GM18505 (cell line): ENCODE measurements at regions not wholly inside any gene's neighbourhood (a gene's known extent, or its start where the extent isn't known, plus 50 kb on each side); places are given as distances from the start of the nearest gene placed in this dataset.
"Not testable (repeated sequence)": the region's sequence is repeated elsewhere in the genome, so short reads cannot be mapped to it uniquely, and the experiment has no call there.

Source experiments
- ATAC-seq: cut with Tn5 transposase; IDR thresholded peaks from one replicate; pipeline ENCODE4 v1.9.1; 2021; ENCODE audit not compliant: unreplicated experiment
- POLR2A ChIP-seq: IDR thresholded peaks from 4 replicates; pipeline ENCODE4 v1.6.1; 2011; ENCODE audit warnings: borderline replicate concordance; ENCODE audit not compliant: insufficient read depth, insufficient read length; ENCODE audit errors: extremely low read depth

GRCh38 chr20:50328222-50328979 lies 137.8 kb downstream of the CEBPB start:
- TF ChIP-seq POLR2A, result no peak
- no peak for ATAC-seq

- ATAC-seq, result no peak
- no peak for TF ChIP-seq POLR2A
These were observed 138.6 kb downstream of the CEBPB start for GRCh38 chr20:50328996-50329898.

DNA sequence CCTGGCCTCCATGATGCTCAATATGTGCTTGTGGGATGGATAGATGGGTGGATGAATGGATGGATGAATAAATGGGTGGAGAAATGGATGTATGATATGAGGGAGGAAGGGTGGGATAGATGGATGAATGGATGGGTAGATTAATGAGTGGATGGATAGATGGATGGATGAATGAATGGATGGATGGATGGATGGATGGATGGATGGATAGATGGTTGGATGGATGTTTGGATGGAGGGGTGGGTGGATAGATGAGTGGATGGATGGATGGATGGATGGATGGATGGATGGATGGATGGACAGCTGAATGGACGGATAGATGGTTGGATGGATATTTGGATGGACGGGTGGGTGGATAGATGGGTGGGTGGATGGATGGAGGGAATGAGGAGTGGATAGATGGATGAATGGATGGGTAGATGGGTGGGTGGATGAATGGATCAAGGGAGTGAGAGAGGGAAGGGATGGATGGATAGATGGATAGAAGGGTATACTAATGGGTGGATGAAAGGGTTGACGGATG lies 139.4 kb downstream of the CEBPB start:
- no peak for ATAC-seq
- no peak for TF ChIP-seq POLR2A

GRCh38 chr20:50330504-50331313 lies 140.1 kb downstream of the CEBPB start:
- no peak for TF ChIP-seq POLR2A
- no peak for ATAC-seq

DNA sequence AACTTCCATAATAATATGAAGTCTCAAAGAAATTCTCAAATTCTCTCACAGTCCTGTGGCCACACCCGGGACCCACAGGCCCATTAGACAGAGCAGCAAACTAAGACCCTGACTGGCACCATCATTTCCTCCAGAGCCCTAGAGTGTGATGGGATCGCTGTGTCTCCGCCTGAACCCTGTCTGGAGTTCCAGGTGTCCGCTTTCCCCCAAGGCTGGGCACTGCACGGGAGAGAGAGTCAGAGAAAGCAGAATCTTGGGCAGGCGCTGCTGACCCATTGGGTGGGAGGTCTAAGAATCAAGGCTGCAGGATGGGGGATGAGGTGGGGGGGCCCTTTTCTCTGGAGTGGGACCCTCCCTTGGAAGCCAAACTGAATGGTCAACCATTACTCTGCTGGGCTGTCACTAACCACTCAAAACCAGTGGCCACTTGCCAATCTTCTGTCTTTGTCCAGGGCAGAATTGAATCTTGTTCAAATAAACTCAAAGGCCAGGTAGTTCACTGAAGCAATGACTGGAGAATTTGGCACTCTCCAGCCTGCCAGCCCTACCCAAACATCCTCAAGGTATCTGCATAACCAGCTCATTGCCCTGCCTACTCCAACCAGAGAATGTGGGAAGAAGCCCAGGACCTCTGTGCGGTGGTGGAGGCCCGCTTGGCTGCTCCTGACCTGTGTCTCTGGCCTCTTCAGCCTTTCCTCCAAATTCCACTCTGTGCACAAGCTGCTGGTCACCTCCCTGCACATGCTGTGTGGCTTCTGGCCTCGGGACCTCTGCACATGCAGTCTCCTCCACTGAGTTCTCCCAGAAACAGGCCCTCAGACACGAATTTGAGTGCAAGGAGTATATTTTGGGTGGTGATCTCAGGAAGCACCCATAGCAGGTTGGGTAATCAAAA lies 141.1 kb downstream of the CEBPB start:
- ATAC-seq, result no peak
- no peak for TF ChIP-seq POLR2A

DNA sequence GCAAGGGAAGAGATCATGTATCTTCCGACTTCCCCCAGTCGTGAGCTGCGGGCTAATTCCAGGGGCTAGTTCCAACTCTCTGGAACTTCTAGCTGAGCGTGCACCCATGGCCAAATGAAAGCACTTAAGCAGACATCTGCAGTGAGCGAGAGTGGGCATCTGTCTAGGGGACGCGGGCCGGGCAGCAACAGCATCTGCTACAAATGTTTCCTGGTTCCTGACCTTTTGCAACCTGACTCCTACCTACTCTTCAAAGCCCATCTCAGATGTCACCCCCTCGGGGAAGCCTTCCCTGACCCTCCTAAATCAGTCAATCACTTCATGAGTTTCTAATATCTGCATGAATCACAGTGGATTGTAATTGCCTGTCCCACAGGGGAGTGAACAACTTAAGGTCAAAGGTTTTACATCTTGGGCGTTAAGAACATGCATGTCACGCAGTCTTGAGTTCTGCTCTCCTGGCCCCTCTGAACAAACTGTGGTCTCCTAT lies 141.9 kb downstream of the CEBPB start:
- ATAC-seq, result no peak

DNA sequence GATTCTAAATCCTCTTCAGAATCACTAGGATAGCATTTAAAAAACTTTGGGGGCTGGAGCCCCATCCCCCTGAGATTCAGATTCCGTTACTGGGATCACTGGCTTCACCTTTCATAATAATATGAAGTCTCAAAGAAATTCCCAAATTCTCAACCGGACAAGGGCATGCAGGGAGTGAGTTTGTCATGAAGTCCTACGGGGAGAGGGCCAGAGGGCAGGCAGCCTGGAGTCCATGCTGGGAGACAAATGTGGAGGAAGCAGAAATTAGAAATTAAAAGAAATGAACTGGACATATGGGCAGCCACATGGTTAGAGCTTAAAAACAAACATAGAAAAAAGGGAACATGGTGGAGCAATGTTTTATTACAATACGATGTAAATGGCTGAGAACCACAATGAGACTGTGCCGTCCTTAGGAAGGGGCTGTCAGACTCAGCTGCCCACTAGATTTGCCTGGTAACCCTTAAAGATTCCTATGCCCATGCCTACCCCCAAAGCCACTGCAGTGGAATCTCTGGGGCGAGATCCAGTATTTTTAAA lies 142.6 kb downstream of the CEBPB start:
- no peak for ATAC-seq
- no peak for TF ChIP-seq POLR2A

More for the DNA sequence above, 141.9 kb downstream of the CEBPB start:
- TF ChIP-seq POLR2A, result no peak

DNA sequence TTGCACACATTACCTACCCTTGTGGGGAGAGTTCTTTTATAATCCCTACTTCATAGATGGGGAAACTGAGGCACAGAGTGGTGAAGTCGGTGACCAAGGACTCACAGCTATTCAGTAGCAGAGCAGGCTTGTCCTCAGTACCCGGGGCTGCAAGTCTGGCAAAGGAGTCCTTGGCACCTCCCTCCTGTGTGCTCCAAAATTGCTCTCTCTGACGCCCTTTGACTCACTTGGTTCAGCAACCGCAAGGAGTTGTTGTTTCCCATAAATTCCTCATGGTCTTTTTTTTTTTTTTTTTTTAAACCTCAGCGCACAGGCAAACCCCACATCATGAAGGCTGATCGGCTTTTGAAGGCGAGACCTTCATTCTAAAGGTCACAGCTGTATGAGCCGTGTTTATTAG lies 143.2 kb downstream of the CEBPB start:
- ATAC-seq, result no peak

GRCh38 chr20:50334512-50334911 lies 143.9 kb downstream of the CEBPB start:
- ATAC-seq, result not testable (repeated sequence)

More for the DNA sequence above, 143.2 kb downstream of the CEBPB start:
- TF ChIP-seq POLR2A, result no peak

GRCh38 chr20:50335105-50335504 lies 144.5 kb downstream of the CEBPB start:
- no peak for TF ChIP-seq POLR2A
- no peak for ATAC-seq

- TF ChIP-seq POLR2A, result no peak
- ATAC-seq, result no peak
These were observed 145.2 kb downstream of the CEBPB start for GRCh38 chr20:50335866-50336265.

DNA sequence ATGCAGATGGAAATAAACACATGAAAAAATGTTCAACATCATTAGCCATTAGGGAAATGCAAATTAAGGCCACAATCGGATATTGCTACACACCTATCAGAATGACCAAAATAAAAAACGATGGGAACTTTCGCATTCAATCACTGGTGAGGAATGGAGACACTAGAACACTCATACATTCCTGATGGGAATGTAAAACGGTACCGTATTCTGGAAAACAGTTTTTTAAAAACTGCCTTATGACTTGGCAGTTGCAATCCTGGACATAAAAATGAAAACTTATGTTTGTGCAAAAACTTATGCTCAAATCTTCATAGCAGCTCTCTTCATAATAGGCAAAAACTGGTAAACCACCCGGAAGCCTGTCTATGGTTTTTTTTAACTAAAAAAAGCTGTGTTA lies 146.0 kb downstream of the CEBPB start:
- ATAC-seq, result no peak
- no peak for TF ChIP-seq POLR2A
